B cell (primary cell): ENCODE measurements at regions not wholly inside any gene's neighbourhood (a gene's known extent, or its start where the extent isn't known, plus 50 kb on each side); places are given as distances from the start of the nearest gene placed in this dataset.

ENCODE experiments used
- CTCF ChIP-seq: fragments of 200-600 bp; IDR thresholded peaks from one replicate; pipeline ENCODE4 v1.8.0; 2022; ENCODE audit warnings: antibody characterized with exemption, mild to moderate bottlenecking
- EZH2 ChIP-seq: IDR thresholded peaks from 2 replicates; pipeline ENCODE4 v1.6.1; 2012; ENCODE audit warnings: borderline replicate concordance, low read depth, mild to moderate bottlenecking, moderate library complexity, low read length; ENCODE audit not compliant: insufficient read depth, poor library complexity, severe bottlenecking

DNA sequence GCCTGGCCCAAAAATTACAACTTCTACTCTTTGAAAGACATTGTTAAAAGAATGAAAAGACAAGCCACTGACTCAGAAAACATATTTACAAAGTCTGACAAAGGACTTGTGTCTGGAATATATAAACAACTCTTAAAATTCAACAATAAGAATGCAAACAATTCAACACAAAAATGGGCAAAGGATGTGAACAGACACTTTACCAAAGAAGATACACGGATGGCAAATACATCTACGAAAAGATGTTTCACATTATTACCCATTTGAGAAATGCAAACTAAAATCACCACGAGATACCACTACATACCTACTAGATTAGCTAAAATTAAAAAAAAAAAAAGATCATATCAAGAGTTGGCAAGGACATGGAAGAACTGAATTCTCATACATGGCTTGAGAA lies 80.8 kb upstream of the METRNL start:
- no peak for TF ChIP-seq CTCF
- TF ChIP-seq EZH2, result no peak
